ENCODE measurements at regions not wholly inside any gene's neighbourhood (a gene's known extent, or its start where the extent isn't known, plus 50 kb on each side); places are given as distances from the start of the nearest gene placed in this dataset.

- peak; percentile 30; the same call in 1 of the 2 replicates for TF ChIP-seq SOX13 (IDR thresholded peaks at IDR 0.05)
- peak in 1 of 2 experiments; percentile 76; a peak in 2 of 4 replicates for TF ChIP-seq SOX13 (CRISPR knock-in tag; conservative IDR thresholded peaks at IDR 0.05 in 1 of 2, IDR thresholded peaks at IDR 0.05 in 1 of 2)
- TF ChIP-seq RELA (CRISPR knock-in tag; IDR thresholded peaks at IDR 0.05), result no peak
- TF ChIP-seq HMGXB3 (CRISPR knock-in tag; IDR thresholded peaks at IDR 0.05; ENCODE audit: borderline replicate concordance), result no peak
- peak; percentile 59; the same call in 1 of the 2 replicates for TF ChIP-seq ZNF414 (CRISPR knock-in tag; IDR thresholded peaks at IDR 0.05)
- TF ChIP-seq PHF8 (CRISPR knock-in tag; IDR thresholded peaks at IDR 0.05), result no peak; the same call in 1 of the 2 replicates
- TF ChIP-seq SRSF1 (optimal IDR thresholded peaks at IDR 0.05; ENCODE audit: low read depth, low read length), result no peak
- no peak for TF ChIP-seq PHB2 (IDR thresholded peaks at IDR 0.05; ENCODE audit: partially characterized antibody)
- TF ChIP-seq NBN (conservative IDR thresholded peaks at IDR 0.05), result no peak
- no peak for TF ChIP-seq SNAPC4 (CRISPR knock-in tag; IDR thresholded peaks at IDR 0.05)
- TF ChIP-seq ZNF350 (CRISPR knock-in tag; IDR thresholded peaks at IDR 0.05; ENCODE audit: borderline replicate concordance, low read depth), result peak; percentile 57; the same call in 1 of the 2 replicates
- TF ChIP-seq ZNF232 (CRISPR knock-in tag; IDR thresholded peaks at IDR 0.05; ENCODE audit: borderline replicate concordance), result peak; percentile 67; the same call in 1 of the 2 replicates
- TF ChIP-seq CERS6 (CRISPR knock-in tag; IDR thresholded peaks at IDR 0.05), result no peak
- TF ChIP-seq ZC3H4 (CRISPR knock-in tag; IDR thresholded peaks at IDR 0.05; ENCODE audit: borderline replicate concordance), result no peak
- no peak for TF ChIP-seq SSRP1 (CRISPR knock-in tag; IDR thresholded peaks at IDR 0.05)
- peak; percentile 46; the same call in 1 of the 2 replicates for TF ChIP-seq CEBPB (IDR thresholded peaks at IDR 0.05; ENCODE audit: borderline replicate concordance, low read depth, low read length)
- no peak for TF ChIP-seq REL (CRISPR knock-in tag; conservative IDR thresholded peaks at IDR 0.05)
- TF ChIP-seq JUNB (CRISPR knock-in tag; IDR thresholded peaks at IDR 0.05; ENCODE audit: borderline replicate concordance), result no peak
- no peak for TF ChIP-seq ZNF343 (CRISPR knock-in tag; IDR thresholded peaks at IDR 0.05)
- TF ChIP-seq GATAD2A (CRISPR knock-in tag; IDR thresholded peaks at IDR 0.05), result peak; percentile 79
Measured at GRCh38 chr1:182249201-182249676, 142.4 kb downstream of the GLUL start (continued).
